B cell (primary cell): ENCODE measurements at regions not wholly inside any gene's neighbourhood (a gene's known extent, or its start where the extent isn't known, plus 50 kb on each side); places are given as distances from the start of the nearest gene placed in this dataset.

Experiments used
- ATAC-seq: fragments of 200-7000 bp; cut with Tn5 transposase; one replicate; pipeline ENCODE4 v1.10.0; 2021; ENCODE audit warnings: low read depth, mild to moderate bottlenecking, moderate number of reproducible peaks, moderate library complexity
- CTCF ChIA-PET: fragments of 350-600 bp; sonication (Branson Sonifier 250); formaldehyde crosslinking; loops from one replicate; lab custom pipeline; 2021; ENCODE audit warnings: antibody characterized with exemption, inconsistent platforms; lab: Charles Lee
- POLR2A ChIA-PET: fragments of 350-600 bp; sonication (Branson Sonifier 250); formaldehyde crosslinking; loops from one replicate; lab custom pipeline; 2021; ENCODE audit warnings: antibody characterized with exemption; lab: Charles Lee
- DNase-seq: peaks from one replicate; pipeline ENCODE4 v3.0.0; 2013
- H2AFZ ChIP-seq: 2 replicates; pipeline ENCODE4 v1.6.1; 2012; ENCODE audit warnings: mild to moderate bottlenecking, low read depth, low read length; ENCODE audit not compliant: insufficient read depth, poor library complexity, severe bottlenecking
- H3K27ac ChIP-seq, 2 donors: 1 replicate in 1 of 2; 2 replicates in 1 of 2; pipeline ENCODE4 v1.5.1; 2012 to 2013; ENCODE audit warnings: low read length in 2 of 2, mild to moderate bottlenecking in 2 of 2, moderate library complexity in 1 of 2
- H3K27me3 ChIP-seq, 4 experiments: fragments of 200-600 bp in 1 of 4; sonication (generic) in 1 of 4; replicated peaks in 1 of 4; 1 replicate in 2 of 4; 2 replicates in 2 of 4; pipeline versions ENCODE4 v1.6.1 to v1.7.0; 2013 to 2016; ENCODE audit warnings: low read length in 3 of 4, mild to moderate bottlenecking in 2 of 4, mixed read lengths in 1 of 4, moderate library complexity in 1 of 4; ENCODE audit not compliant: insufficient read depth in 4 of 4, control insufficient read depth in 3 of 4; ENCODE audit errors: control extremely low read depth in 1 of 4
- H3K36me3 ChIP-seq, 2 experiments: replicated peaks in 1 of 2; 1 replicate in 1 of 2; 2 replicates in 1 of 2; pipeline versions ENCODE4 v1.6.1 to v1.7.1; 2013; ENCODE audit warnings: low read length in 1 of 2; ENCODE audit not compliant: insufficient read depth in 2 of 2, control insufficient read depth in 1 of 2; ENCODE audit errors: control extremely low read depth in 1 of 2, extremely low read depth in 1 of 2
- H3K4me1 ChIP-seq, 2 donors: fragments of 200-600 bp in 1 of 2; sonication (generic) in 1 of 2; 1 replicate in 1 of 2; 2 replicates in 1 of 2; pipeline versions ENCODE4 v1.5.1 to v1.6.1; 2013 to 2017; ENCODE audit warnings: low read length in 2 of 2; ENCODE audit not compliant: control insufficient read depth in 2 of 2, insufficient read depth in 2 of 2
- H3K4me2 ChIP-seq: replicated peaks from 2 replicates; pipeline ENCODE3; 2012; ENCODE audit warnings: mild to moderate bottlenecking, low read depth, low read length; ENCODE audit not compliant: poor library complexity, severe bottlenecking
- H3K4me3 ChIP-seq, 5 experiments: fragments of 200-600 bp in 1 of 5; sonication (generic) in 1 of 5; 1 replicate in 3 of 5; 2 replicates in 2 of 5; pipeline versions ENCODE4 v1.5.1 to v1.7.0; 2011 to 2016; ENCODE audit warnings: low read length in 4 of 5, mild to moderate bottlenecking in 4 of 5, low read depth in 2 of 5, control low read depth in 1 of 5, moderate library complexity in 1 of 5; ENCODE audit not compliant: insufficient read depth in 1 of 5; ENCODE audit errors: control extremely low read depth in 1 of 5, extremely low read depth in 1 of 5
- H3K79me2 ChIP-seq: fragments of 200-600 bp; sonication (generic); one replicate; pipeline ENCODE4 v1.6.0; 2016; ENCODE audit warnings: low read length; ENCODE audit not compliant: control insufficient read depth, insufficient read depth
- H3K9ac ChIP-seq: fragments of 200-600 bp; sonication (generic); 2 replicates; pipeline ENCODE4 v1.6.1; 2017; ENCODE audit warnings: mild to moderate bottlenecking, low read length, moderate library complexity
- H3K9me3 ChIP-seq, 3 donors: one replicate each; pipeline versions ENCODE4 v1.6.1 to v1.7.1; 2013; ENCODE audit warnings: low read length in 2 of 3; ENCODE audit not compliant: control insufficient read depth in 2 of 3, insufficient read depth in 1 of 3; ENCODE audit errors: control extremely low read depth in 1 of 3
- H4K20me1 ChIP-seq: 2 replicates; pipeline ENCODE4 v1.6.0; 2012; ENCODE audit warnings: mild to moderate bottlenecking, low read length; ENCODE audit not compliant: insufficient read depth, control insufficient read depth, poor library complexity, severe bottlenecking
- H3K27ac Mint-ChIP-seq: one replicate; pipeline ENCODE4 v1.8.0; 2021; ENCODE audit warnings: mixed read lengths
- H3K27me3 Mint-ChIP-seq: one replicate; pipeline ENCODE4 v1.8.0; 2021; ENCODE audit warnings: mixed read lengths
- H3K4me1 Mint-ChIP-seq: one replicate; pipeline ENCODE4 v1.8.0; 2021; ENCODE audit warnings: mixed read lengths
- H3K4me3 Mint-ChIP-seq: one replicate; pipeline ENCODE4 v1.8.0; 2021; ENCODE audit warnings: mixed read lengths
- H3K9me3 Mint-ChIP-seq: one replicate; pipeline ENCODE4 v1.8.0; 2022; ENCODE audit warnings: mixed read lengths; ENCODE audit not compliant: insufficient read depth
- EZH2 ChIP-seq: IDR thresholded peaks from 2 replicates; pipeline ENCODE4 v1.6.1; 2012; ENCODE audit warnings: borderline replicate concordance, low read depth, mild to moderate bottlenecking, moderate library complexity, low read length; ENCODE audit not compliant: insufficient read depth, poor library complexity, severe bottlenecking
- WGBS: methylation state at CpG from one replicate; pipeline ENCODE4 v1.1.5; 2013; ENCODE audit warnings: missing lambda C conversion rate; ENCODE audit not compliant: insufficient coverage; 5-methylcytosine and 5-hydroxymethylcytosine counted together
- intact Hi-C: fragments of 100-400 bp; cut with micrococcal nuclease; formaldehyde crosslinking; loops from one replicate; pipeline ENCODE4 v1.10.0; 2022
- TF ChIP-seq, protein P1 (sequence below): fragments of 200-600 bp; IDR thresholded peaks from one replicate; pipeline ENCODE4 v1.8.0; 2022; ENCODE audit warnings: antibody characterized with exemption, mild to moderate bottlenecking

- no peak for DNase-seq
- no peak for ATAC-seq
- TF ChIP-seq, protein P1, sequence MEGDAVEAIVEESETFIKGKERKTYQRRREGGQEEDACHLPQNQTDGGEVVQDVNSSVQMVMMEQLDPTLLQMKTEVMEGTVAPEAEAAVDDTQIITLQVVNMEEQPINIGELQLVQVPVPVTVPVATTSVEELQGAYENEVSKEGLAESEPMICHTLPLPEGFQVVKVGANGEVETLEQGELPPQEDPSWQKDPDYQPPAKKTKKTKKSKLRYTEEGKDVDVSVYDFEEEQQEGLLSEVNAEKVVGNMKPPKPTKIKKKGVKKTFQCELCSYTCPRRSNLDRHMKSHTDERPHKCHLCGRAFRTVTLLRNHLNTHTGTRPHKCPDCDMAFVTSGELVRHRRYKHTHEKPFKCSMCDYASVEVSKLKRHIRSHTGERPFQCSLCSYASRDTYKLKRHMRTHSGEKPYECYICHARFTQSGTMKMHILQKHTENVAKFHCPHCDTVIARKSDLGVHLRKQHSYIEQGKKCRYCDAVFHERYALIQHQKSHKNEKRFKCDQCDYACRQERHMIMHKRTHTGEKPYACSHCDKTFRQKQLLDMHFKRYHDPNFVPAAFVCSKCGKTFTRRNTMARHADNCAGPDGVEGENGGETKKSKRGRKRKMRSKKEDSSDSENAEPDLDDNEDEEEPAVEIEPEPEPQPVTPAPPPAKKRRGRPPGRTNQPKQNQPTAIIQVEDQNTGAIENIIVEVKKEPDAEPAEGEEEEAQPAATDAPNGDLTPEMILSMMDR, result no peak
- TF ChIP-seq EZH2, result no peak
- no CpG with 5 or more reads among the region's 2 CpGs for WGBS
- H3K79me2 ChIP-seq, result no peaks in the 10 kb centered on the region
- no peak overlapping the region for H3K4me2 ChIP-seq
- H3K4me3 ChIP-seq, result no peak overlapping the region
- Mint-ChIP-seq H3K4me3 (no peak overlapping the region), H3K27me3 (no peaks in the 10 kb centered on the region), H3K4me1 (no peaks in the 10 kb centered on the region), H3K9me3 (peaks cover 5% of the 10 kb centered on the region), H3K27ac (no peak overlapping the region)
- no peaks in the 10 kb centered on the region for H3K27me3 ChIP-seq
- H3K27ac ChIP-seq, result no peak overlapping the region
- H3K4me1 ChIP-seq, result no peaks in the 10 kb centered on the region
- H4K20me1 ChIP-seq, result no peaks in the 10 kb centered on the region
- intact Hi-C loops, result no loop called here
- ChIA-PET POLR2A (no interaction called here), CTCF (no interaction called here)
- H3K36me3 ChIP-seq, result no peaks in the 10 kb centered on the region
- no peak overlapping the region for H3K9ac ChIP-seq
- no peaks in the 10 kb centered on the region for H3K9me3 ChIP-seq
- no peak overlapping the region for H2AFZ ChIP-seq
Measured at GRCh38 chr9:26551451-26551850, 341.2 kb downstream of the CAAP1 start.

GRCh38 chr9:26548781-26549290 lies 343.8 kb downstream of the CAAP1 start:
- no peak for TF ChIP-seq EZH2
- TF ChIP-seq, protein P1, result no peak
- Histone ChIP-seq H3K27me3 (no peaks in the 10 kb centered on the region), H3K4me3 (no peak overlapping the region), H3K27ac (no peak overlapping the region), H3K9ac (no peak overlapping the region), H3K4me2 (no peak overlapping the region), H3K9me3 (no peaks in the 10 kb centered on the region), H4K20me1 (no peaks in the 10 kb centered on the region), H3K79me2 (no peaks in the 10 kb centered on the region), H3K36me3 (no peaks in the 10 kb centered on the region), H2AFZ (no peak overlapping the region), H3K4me1 (no peaks in the 10 kb centered on the region)
- intact Hi-C loops, result no loop called here
- Mint-ChIP-seq H3K9me3 (no peaks in the 10 kb centered on the region), H3K27ac (no peak overlapping the region), H3K4me3 (no peak overlapping the region), H3K27me3 (no peaks in the 10 kb centered on the region), H3K4me1 (no peaks in the 10 kb centered on the region)
- POLR2A ChIA-PET, result no interaction called here
- DNase-seq (no peak), ATAC-seq (no peak)
- 67% methylated on average over 1 of the region's 4 CpGs for WGBS
- CTCF ChIA-PET, result no interaction called here
